WTC11 (cell line): ENCODE measurements at regions not wholly inside any gene's neighbourhood (a gene's known extent, or its start where the extent isn't known, plus 50 kb on each side); places are given as distances from the start of the nearest gene placed in this dataset.
"Not testable (repeated sequence)": the region's sequence is repeated elsewhere in the genome, so short reads cannot be mapped to it uniquely, and the experiment has no call there.

Experiments used
- CREB1 ChIP-seq: sonication (generic); formaldehyde crosslinking; IDR thresholded peaks from 2 replicates; pipeline ENCODE4 v1.8.0; 2023; ENCODE audit warnings: mild to moderate bottlenecking, missing genetic modification reagents
- CTCF ChIP-seq: fragments of 200-600 bp; IDR thresholded peaks from 2 replicates; pipeline ENCODE4 v1.8.0; 2022; ENCODE audit warnings: antibody characterized with exemption
- ESRRA ChIP-seq: sonication (generic); formaldehyde crosslinking; IDR thresholded peaks from 2 replicates; pipeline ENCODE4 v1.8.1; 2022; ENCODE audit warnings: mild to moderate bottlenecking, missing genetic modification reagents, borderline replicate concordance
- JUN ChIP-seq: sonication (generic); formaldehyde crosslinking; IDR thresholded peaks from 2 replicates; pipeline ENCODE4 v1.8.0; 2023; ENCODE audit warnings: mild to moderate bottlenecking, missing genetic modification reagents
- KAT7 ChIP-seq: sonication (generic); formaldehyde crosslinking; IDR thresholded peaks from 2 replicates; pipeline ENCODE4 v1.8.1; 2023; ENCODE audit warnings: missing genetic modification reagents, mild to moderate bottlenecking, borderline replicate concordance
- SP1 ChIP-seq: sonication (generic); formaldehyde crosslinking; conservative IDR thresholded peaks from 2 replicates; pipeline ENCODE4 v1.8.1; 2022; ENCODE audit warnings: missing genetic modification reagents
- ZNF232 ChIP-seq: sonication (generic); formaldehyde crosslinking; IDR thresholded peaks from 2 replicates; pipeline ENCODE4 v1.8.0; 2022; ENCODE audit warnings: mild to moderate bottlenecking, missing genetic modification reagents
- TF ChIP-seq, protein P1 (sequence below): sonication (generic); formaldehyde crosslinking; IDR thresholded peaks from 2 replicates; pipeline ENCODE4 v1.8.1; 2022; ENCODE audit warnings: mild to moderate bottlenecking, missing genetic modification reagents, moderate library complexity, borderline replicate concordance
- TF ChIP-seq, protein P2 (sequence below): sonication (generic); formaldehyde crosslinking; IDR thresholded peaks from 2 replicates; pipeline ENCODE4 v1.8.0; 2022; ENCODE audit warnings: mild to moderate bottlenecking, missing genetic modification reagents

DNA sequence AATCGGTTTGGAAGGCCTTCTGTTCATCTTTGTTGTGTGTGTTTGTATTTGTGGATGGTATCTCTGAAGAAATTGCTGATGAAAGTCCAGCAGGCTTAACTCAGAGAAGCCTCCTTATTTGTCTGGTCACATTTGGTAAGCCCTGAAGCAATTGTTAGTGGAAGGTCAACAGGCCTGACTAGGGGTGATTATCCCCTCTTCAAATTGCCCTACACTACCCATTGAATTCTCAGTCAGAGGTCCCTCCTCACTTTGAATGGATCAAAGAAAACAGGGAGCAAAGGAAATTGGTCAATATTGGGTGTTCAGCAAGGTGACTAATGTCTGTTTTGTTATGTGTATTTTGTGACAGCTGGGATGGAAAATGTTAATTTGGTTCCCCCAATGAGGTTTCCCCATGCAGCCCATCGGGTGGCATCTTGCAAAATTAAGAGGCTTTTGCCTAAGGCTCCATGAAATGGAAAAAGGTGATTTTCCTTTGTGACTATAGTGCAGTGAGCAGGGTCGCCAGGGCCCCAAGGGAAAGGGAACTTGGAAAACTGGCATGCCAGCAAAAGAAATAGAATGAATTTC, 811.6 kb downstream of the PCDH11X start:
- TF ChIP-seq CTCF; ZNF232 (CRISPR knock-in tag); SP1 (CRISPR knock-in tag); ESRRA; JUN (CRISPR knock-in tag); CREB1 (CRISPR knock-in tag); KAT7 (CRISPR knock-in tag): not testable (repeated sequence)
- TF ChIP-seq, protein P1, sequence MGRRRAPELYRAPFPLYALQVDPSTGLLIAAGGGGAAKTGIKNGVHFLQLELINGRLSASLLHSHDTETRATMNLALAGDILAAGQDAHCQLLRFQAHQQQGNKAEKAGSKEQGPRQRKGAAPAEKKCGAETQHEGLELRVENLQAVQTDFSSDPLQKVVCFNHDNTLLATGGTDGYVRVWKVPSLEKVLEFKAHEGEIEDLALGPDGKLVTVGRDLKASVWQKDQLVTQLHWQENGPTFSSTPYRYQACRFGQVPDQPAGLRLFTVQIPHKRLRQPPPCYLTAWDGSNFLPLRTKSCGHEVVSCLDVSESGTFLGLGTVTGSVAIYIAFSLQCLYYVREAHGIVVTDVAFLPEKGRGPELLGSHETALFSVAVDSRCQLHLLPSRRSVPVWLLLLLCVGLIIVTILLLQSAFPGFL, result not testable (repeated sequence)
- TF ChIP-seq, protein P2, sequence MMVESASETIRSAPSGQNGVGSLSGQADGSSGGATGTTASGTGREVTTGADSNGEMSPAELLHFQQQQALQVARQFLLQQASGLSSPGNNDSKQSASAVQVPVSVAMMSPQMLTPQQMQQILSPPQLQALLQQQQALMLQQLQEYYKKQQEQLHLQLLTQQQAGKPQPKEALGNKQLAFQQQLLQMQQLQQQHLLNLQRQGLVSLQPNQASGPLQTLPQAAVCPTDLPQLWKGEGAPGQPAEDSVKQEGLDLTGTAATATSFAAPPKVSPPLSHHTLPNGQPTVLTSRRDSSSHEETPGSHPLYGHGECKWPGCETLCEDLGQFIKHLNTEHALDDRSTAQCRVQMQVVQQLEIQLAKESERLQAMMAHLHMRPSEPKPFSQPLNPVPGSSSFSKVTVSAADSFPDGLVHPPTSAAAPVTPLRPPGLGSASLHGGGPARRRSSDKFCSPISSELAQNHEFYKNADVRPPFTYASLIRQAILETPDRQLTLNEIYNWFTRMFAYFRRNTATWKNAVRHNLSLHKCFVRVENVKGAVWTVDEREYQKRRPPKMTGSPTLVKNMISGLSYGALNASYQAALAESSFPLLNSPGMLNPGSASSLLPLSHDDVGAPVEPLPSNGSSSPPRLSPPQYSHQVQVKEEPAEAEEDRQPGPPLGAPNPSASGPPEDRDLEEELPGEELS (CRISPR knock-in tag), result not testable (repeated sequence)
